Fibroblast of peridontal ligament (primary cell): ENCODE measurements at regions not wholly inside any gene's neighbourhood (a gene's known extent, or its start where the extent isn't known, plus 50 kb on each side); places are given as distances from the start of the nearest gene placed in this dataset.

Experiments used
- DNase-seq: peaks from one replicate; pipeline ENCODE4 v3.0.0-alpha.2; 2010; ENCODE audit errors: extremely low read depth

DNA sequence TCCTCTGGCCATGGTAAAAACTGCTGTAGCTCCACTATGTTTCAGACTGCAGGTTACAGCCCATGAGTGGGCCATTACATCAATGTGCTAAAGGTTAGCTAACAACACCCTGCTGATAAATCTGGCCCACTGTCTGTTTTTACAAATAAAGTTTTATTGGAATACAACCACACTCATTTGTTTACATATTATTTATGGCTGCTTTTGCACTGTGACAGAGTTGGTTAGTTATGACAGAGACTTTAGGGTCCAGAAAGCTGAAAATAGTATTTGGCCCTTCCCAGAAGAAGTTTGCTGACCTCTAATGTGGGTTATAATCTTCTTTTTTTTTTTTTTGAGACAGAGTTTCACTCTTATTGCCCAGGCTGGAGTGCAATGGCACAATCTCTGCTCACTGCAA, 134.2 kb upstream of the PWP1 start:
- DNase-seq = no peak

DNA sequence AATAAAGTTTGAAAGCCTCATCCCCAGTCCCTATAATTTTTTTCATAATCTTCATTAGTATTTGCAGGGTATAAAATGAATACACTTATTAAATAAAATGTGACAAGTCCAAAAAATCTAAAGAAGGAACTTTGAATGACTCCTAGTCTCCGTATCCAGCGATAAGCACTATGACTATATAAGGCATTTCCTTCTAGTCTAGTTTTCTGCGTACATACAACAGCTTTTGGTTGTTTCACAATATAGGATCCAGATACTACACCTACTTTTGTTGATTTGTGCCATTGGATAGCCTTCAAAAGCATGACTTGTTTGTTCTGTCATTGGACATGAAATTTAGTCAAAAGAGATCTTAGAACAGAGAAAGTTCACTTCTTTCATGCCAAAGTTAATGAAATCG, 133.3 kb upstream of the PWP1 start:
- DNase-seq = no peak

DNA sequence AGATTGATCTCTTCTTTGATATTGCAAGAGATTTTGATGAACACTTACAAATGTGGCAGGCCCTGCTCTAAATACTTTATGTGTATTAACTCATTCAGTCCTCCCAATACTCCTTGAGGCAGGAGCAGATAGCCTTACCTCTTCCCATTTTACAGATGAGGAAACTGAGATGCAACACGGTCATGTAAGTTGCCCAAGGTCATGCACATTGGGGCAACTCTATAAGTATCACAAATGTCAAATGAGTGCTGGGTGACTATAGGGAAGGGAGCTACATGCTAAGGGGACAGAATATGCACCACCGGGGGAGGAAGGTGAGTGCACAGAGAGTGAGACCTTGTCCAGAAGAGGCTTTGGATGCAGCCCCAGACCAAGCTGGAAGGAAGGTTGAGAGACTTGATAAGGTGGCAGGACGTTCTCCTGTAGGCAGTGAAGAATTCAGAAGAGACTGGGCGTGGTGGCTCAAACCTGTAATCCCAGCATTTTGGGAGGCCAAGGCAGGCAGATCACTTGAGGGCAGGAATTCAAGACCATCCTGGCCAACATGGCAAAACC, 132.3 kb upstream of the PWP1 start:
- DNase-seq = no peak

DNA sequence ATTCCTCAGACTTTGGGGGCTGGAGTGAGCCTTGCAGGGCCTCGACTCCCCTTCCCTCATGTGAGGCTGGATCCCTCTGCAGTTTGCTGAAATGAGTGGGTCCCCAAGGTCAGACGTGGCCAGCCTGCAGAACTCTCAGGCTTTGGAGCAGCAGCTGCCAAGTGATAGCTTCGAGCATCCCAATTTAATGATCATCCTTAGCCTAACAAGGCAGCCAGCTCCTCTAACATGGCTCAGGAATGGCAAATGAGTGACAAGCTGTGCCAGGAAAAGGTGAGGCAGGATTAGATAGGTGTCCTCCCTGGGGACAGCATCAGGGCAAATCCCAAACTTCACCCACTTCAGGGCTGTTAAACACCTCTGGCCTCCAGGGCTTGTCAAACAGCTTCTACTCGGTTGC, 130.7 kb upstream of the PWP1 start:
- no peak for DNase-seq

DNA sequence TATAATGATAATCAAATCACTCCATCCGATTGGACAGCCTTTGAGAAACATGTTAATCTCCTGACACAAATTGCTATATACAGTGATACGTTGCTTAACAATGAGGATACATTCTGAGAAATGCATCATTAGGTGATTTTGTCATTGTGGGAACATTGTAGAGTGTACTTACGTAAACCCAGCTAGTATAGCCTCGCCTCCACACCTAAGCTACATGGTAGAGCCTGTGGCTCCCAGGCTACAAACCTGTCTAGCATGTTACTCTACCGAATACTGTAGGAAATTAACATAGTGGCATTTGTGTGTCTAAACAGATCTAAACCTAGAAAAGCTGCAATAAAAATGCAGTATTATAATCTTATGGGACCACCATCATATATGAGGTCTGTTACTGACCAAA, 128.6 kb upstream of the PWP1 start:
- DNase-seq = no peak

DNA sequence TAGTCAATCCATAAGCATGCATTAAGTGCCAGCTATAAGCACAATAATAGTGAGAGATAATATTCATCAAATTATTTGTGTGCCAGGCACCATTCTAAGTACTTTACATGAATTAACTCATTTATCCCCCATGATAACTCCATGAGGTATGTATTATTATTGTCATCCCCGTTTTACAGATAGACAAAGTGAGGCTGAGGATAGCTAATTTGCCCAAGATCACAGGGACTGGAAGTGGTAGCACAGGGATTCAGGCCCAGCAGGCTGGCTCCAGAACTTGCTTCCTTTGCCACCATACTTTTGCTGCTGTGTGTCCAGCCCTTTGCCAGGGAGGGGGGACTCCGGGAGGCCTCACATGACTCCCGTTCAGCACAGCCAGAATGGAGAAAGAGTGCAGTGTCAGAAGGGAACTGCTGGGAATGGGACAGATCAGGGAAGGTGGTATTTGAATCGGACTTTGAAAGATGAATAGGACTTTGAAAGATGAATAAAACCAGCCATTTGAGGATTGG, 128.0 kb upstream of the PWP1 start:
- DNase-seq = no peak

DNA sequence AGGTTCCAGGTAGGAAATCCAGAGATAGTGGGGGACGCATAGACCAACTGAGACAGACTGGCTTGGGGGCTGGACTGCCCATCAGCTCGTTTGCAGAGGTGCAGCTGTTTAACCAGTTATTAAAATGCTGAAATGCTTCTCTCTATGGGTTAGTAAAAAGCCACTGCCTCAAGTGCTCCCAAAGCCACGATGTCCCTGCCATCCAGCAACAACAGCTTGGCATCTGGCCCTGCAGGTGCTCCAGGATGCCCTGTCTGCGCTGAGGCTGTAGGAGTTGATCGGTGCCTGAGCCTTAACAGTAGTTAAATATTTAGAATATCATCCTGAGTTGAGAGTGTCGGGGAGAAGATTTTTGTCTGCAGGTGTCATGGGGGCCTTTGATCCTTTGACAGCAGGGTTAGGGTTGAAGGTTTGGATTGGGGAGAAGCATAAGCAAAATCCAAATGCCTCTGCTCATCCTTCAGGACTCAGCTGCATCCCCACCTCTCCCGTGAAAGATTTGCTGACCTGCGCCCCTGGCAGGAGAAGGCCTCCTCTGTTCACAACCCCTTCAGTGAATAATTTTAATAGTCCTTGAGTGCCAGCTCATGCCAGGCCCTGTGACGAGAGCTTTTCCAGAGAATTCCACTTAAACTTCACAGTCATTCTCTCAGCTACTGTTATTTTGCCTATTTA, 127.3 kb upstream of the PWP1 start:
- no peak for DNase-seq

DNA sequence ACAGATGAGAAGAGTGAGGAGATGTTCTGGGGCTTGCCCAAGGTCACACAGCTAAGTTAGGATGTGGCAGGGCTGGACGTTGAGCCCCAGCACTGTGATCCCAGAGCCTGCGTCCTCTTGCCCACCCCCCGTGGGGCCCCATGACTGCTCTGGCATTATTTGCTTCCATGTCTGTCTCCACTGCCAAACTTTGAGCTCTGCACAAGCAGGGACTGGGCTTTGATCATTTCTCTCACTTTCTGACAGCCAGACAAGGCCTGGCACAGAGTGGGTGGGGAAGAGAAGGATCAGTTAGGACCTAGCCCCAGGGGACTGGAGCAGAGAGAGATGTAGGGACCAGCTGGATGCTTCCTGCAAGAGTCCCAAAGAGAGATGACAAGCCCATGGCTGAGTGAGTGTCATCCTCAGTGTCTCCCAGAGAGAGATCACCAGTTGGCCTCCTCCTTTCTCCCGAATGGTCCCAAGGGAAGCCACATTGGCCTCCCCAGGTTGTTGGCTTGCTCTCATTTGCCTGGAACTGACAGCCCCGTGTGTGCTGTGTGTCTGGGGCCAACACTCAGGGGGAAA, 126.7 kb upstream of the PWP1 start:
- DNase-seq = no peak

DNA sequence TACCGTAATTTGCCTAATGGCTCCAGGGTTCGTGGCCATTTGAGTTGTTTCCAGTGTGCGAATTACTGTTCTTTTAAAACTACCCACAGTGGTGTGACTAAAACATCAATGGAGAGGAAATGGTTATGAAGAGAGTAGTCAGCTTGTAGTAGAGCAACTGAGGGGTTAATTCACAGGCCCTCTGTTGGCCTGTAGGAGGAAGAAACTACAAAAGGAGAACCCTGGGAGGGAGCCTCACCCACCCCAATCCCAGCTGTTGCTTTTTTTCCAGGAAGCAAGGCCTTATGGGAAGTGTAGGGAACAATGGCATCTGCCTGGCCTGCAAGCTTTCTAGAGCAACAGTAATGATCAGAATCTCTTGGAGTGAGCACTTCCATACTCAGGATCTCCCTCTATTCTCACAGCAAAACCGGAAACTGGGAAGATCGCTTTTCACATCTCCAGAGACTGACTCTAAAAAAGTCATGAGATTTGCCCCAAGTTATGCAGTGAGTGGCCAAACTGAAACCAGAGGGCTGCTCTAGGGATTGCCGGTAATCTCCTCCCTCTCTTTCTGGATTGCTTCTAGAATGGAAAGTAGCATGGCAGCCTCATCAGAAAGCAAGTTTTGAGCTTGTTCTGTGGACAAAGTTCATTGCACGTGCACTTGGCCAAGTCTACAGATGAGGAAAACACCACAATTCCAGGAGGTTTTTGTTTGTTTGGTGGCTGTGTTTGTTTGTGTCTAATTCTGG, 125.3 kb upstream of the PWP1 start:
- peak; percentile 45 for DNase-seq

DNA sequence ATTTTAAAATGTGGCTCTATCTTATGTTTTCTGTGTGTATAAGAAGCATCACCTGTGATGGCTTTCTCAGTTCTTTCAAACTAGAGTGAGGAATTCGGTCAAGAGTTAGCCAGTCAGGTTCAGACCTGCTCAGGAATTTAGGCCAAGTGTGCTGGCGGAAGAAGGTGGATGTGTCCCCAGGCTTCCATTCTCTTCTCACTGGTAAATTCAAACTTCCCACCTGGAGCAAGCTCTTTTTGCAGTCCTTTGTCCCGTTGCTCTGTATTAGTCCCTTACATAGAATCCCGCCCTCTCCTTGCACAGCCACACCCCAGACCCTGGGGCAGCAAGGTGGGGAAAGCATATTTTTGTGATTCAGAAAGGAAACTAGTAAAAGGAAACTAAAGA, 124.7 kb upstream of the PWP1 start:
- no peak for DNase-seq

DNA sequence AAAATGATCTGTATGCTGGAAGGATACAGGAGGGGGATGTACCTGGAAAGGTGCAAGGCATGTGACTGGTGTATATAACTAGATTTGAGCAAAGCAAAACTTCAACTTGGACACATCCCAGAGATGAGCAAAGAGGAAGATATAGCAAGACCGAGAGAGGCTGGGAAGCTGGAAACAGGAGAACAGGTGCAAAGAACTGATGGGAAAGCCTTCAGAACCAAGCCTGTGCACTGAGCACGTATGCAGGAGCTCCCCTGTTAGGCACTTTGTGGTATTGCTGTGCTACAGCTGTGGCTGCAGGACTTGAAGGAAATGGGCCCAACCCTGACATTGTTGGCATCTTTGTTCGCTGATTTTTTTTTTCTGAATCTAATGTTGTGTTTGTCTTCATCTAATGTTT, 120.7 kb upstream of the PWP1 start:
- DNase-seq = peak; percentile 23

DNA sequence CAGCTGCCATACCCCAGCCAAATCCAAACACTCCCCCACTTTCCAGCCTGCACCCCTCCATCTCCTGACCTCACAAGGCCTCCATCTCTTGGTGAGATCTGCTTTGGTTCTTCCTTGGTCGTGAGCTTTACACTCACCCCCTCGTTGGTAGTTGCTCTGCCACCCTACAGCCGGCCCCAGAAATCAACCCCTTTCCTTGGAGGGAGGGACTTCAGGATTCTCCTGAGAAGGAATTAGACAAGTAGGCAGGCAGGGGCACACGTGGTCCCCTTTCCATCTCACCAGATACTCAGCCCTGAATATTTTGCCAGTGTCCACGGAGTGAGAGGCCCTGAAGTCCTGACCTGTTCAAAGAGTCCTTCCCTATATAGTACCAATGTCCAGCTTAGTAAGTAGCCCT, 120.0 kb upstream of the PWP1 start:
- DNase-seq = no peak

DNA sequence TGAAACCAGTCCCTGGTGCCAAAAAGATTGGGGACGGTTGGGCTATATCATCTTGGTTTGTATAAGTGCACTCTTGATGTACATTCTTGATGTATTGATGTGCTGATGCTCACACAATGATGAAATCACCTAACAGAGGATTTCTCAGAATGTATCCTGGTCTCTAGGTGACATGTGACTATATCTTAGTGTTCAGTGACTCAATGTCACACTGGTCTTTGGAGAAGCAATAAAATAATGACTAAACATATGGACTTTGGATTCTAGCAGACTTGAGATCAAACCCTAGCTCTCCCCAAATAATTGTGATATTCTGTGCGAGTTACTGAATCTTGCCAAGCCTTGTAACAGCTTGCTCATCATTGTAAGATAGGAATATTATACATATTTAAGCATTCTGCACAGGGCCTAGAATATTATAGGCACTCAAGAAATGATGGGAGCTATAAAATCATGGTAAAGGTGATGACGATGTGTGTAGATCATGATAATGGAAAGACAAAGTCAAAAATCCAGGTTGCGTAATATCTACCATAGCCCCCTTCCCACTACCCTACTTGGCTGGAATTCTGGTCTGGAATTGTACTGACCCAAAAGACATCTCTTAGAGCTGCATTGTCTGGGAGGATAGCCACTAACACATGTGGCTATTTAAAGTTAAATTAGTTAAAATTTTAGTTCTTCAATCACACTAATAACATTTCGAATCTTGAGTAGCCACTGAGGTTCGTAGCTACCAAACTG, 117.6 kb upstream of the PWP1 start:
- no peak for DNase-seq

DNA sequence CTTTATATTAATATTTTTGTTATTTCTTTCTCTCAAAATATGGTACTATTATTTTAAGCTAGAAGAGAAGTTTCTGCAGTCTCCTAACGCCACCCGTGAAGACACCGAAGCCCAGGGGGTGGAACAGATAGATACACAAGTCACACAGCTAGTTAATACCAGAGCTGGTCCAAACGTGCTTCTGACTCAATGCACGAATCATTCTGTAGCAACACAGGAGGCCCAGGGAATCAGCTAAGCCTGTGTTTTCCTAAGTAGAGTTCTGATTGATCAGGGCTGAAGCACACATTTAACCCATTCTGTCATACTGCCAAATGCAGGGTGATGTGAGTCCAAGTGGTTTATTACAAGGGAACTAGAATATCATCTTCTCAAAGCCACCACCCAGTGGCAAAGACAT, 116.9 kb upstream of the PWP1 start:
- DNase-seq = peak; percentile 34

DNA sequence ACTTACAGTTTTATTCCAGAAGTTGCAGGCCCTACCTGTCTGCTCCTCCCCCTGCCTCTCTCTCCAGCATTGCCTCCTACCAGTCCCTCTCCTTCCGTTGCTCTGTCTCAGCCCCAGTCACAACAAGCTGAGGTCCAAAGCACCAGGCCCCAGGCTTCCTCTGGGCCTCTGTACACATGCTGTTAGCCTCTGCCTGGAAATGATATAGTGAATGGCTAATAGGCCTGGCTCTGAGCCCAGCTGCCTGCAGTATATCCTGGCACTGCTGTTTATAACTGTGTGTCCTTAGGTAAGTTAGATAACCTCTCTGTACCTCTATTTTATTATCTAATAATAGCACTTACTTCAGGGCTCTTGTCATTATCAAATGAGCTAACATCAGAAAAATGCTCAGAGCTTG, 114.9 kb upstream of the PWP1 start:
- peak; percentile 50 for DNase-seq

DNA sequence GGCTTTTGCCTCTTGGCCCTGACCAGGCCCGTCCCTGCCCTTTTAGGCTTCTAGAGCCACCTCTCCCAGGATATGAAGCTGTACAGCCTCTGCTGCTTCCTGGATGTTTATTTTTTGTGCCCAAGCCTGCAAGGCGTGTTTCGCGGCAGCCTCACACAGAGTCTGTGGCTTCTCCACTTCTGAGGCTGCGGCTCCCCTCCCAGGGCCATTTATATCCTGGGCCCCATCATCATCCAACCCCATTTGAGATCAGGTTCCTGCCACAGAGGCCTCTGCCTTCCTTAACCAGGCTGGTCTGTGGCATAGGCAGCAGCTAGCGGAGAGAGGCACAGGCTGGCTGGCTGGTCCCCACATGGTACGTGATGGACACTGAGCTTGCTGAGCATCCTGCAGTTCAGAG, 114.1 kb upstream of the PWP1 start:
- DNase-seq = no peak

DNA sequence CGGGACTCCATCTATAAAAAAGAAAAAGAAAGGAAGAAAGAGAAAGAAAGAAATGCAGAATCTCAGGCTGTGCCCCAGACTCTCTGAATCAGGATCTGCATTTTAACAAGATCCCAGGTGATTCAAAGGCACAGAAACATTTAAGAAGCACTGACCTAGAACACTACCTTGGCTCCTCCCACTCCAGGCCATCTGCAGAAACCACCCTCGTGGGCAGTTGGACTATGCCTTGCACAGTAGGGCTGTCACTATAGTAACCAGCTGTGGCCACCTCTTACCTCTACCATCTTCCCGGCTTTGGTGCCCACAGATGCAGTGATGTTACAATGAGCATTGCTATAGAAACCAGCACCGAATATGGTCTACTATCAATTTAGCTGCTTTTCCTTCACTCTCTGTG, 110.9 kb upstream of the PWP1 start:
- DNase-seq = no peak

DNA sequence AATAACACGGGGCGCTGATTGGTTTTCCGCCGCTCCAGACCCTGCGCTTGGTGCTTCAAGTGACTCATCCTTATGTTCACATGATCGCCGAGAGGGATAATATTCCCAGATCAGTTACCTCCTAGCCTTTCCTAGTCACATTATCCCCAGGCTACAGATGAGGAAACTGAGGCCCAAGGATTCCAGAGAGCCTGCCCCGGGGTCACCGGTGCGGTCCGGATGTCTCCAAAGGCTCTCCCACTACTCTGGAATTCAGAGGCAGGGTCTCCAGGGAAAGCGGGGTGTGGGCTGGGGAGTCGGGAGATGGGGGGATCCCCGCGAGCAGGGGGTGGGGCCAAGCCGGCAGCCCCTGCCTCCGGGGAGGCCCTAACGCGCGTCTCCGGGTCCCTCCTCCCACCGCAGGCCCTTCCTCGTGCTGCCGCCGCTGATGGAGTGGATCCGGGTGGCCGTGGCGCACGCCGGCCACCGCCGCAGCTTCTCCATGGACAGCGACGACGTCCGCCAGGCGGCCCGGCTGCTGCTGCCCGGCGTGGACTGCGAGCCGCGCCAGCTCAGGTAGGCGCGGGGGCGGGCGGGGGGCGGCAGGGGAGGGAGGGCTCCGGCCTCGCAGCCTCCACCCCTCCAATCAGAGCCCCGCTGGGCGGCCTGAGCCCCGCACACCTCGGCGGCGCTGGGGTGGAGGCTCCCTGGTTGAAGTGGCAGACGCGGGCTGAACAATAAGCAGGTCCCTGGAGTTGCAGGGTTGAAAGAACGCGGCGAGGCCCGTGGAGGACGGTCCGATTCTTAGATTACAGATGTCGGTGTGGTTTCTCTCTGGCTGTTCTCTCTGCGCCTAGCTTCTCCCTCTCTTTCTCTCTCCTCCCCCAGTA, 104.6 kb upstream of the PWP1 start:
- peak; percentile 6 for DNase-seq

DNA sequence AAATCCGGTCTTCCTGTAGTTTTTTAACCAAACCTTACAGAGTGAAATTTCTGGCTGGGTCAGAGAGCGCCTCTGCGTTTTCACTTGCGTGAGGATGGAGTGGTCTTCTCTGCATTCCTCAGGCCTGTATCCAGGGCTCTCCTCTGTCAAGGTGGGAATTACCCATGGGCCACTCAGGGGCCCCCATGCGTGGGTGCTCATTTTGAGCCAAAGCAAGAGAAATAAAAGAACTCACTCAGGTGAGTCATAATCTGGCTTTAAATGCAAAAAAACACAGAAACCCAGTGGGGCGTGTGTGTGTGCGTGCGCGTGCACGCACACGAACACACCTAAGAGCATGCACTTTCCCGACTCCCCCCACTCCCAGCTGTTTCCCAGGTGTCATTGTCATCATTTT, 104.0 kb upstream of the PWP1 start:
- DNase-seq = no peak

DNA sequence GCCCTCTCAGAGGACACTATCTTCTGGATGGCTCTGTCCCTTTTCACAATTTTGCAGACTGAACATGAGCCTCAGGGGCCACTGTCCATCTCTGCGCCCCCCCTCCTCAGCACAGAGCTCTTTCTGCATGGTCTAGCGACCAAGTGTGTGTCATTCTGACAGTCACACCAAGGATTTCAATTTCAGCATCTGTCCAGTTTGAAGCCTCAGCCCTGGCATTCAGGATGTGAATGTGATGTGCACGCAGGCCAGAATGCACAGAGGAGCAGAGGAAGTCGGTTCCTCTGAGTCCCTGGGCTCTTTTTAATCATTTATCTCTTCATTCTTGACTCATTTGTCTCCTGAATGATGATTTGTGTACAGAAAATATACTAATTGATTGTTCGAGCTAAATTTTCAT, 102.0 kb upstream of the PWP1 start:
- DNase-seq = no peak

DNA sequence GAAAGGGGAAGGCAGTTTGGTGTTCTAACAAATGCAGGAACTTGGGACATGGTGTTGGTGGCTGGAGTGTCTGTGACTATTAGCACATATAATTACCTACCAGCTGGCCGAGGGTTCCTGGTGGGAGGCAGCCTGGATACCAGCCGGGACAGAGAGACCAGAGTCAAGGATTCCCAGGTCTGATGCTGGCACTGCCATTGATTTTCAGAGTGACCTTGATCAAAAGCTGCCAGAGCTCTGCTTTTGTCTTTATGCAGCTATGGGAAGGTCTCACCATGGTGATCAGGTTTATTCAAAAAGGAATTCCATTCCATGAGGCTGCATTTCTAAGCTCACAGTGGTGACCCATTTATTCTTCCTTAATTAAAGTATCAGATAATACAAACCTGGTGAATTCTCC, 101.0 kb upstream of the PWP1 start:
- no peak for DNase-seq
